ENCODE measurements at regions not wholly inside any gene's neighbourhood (a gene's known extent, or its start where the extent isn't known, plus 50 kb on each side); places are given as distances from the start of the nearest gene placed in this dataset.

GRCh38 chr18:38690626-38691025 is 1125.0 kb upstream of the CELF4 start:
- TF ChIP-seq, protein P1, sequence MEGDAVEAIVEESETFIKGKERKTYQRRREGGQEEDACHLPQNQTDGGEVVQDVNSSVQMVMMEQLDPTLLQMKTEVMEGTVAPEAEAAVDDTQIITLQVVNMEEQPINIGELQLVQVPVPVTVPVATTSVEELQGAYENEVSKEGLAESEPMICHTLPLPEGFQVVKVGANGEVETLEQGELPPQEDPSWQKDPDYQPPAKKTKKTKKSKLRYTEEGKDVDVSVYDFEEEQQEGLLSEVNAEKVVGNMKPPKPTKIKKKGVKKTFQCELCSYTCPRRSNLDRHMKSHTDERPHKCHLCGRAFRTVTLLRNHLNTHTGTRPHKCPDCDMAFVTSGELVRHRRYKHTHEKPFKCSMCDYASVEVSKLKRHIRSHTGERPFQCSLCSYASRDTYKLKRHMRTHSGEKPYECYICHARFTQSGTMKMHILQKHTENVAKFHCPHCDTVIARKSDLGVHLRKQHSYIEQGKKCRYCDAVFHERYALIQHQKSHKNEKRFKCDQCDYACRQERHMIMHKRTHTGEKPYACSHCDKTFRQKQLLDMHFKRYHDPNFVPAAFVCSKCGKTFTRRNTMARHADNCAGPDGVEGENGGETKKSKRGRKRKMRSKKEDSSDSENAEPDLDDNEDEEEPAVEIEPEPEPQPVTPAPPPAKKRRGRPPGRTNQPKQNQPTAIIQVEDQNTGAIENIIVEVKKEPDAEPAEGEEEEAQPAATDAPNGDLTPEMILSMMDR (IDR thresholded peaks at IDR 0.05; ENCODE audit: low read depth, low read length, poor library complexity, severe bottlenecking), result no peak
- TF ChIP-seq EZH2phosphoT487 (IDR thresholded peaks at IDR 0.05; ENCODE audit: borderline replicate concordance, low read length), result no peak

Measured in DOHH2 (cell line).